Fibroblast of mammary gland (primary cell): ENCODE measurements at regions not wholly inside any gene's neighbourhood (a gene's known extent, or its start where the extent isn't known, plus 50 kb on each side); places are given as distances from the start of the nearest gene placed in this dataset.

Experiments
- DNase-seq: peaks from one replicate; pipeline ENCODE4 v3.0.0-alpha.2; 2010; ENCODE audit warnings: low read depth
- H3K4me3 ChIP-seq: 2 replicates; pipeline ENCODE4 v1.5.1; 2011; ENCODE audit warnings: low read depth, mild to moderate bottlenecking, low read length, moderate library complexity; ENCODE audit not compliant: control insufficient read depth
- CTCF ChIP-seq: conservative IDR thresholded peaks from 2 replicates; pipeline ENCODE4 v1.5.1; 2011; ENCODE audit warnings: low read depth, low read length, inconsistent platforms; ENCODE audit not compliant: control insufficient read depth, insufficient read depth

- no peak for DNase-seq
- TF ChIP-seq CTCF, result no peak
Measured at GRCh38 chr13:73800011-73800410, 334.2 kb downstream of the KLF12 start.

GRCh38 chr13:73794755-73795154, 339.4 kb downstream of the KLF12 start:
- no peak for TF ChIP-seq CTCF
- no peak overlapping the region for H3K4me3 ChIP-seq
- DNase-seq, result no peak

More at GRCh38 chr13:73800011-73800410, 334.2 kb downstream of the KLF12 start:
- no peak overlapping the region for H3K4me3 ChIP-seq

- H3K4me3 ChIP-seq, result no peak overlapping the region
- TF ChIP-seq CTCF, result no peak
- DNase-seq, result no peak
Measured at GRCh38 chr13:73793361-73793760, 340.8 kb downstream of the KLF12 start.

- TF ChIP-seq CTCF, result no peak
- no peak overlapping the region for H3K4me3 ChIP-seq
- no peak for DNase-seq
Measured at GRCh38 chr13:73792796-73793195, 341.4 kb downstream of the KLF12 start.

- no peak for TF ChIP-seq CTCF
- no peak overlapping the region for H3K4me3 ChIP-seq
- no peak for DNase-seq
Measured at GRCh38 chr13:73782450-73783449, 351.5 kb downstream of the KLF12 start.

- TF ChIP-seq CTCF, result no peak
- H3K4me3 ChIP-seq, result no peak overlapping the region
- DNase-seq, result no peak
Measured at GRCh38 chr13:73781384-73781783, 352.8 kb downstream of the KLF12 start.
